ENCODE measurements at regions not wholly inside any gene's neighbourhood (a gene's known extent, or its start where the extent isn't known, plus 50 kb on each side); places are given as distances from the start of the nearest gene placed in this dataset.

- no peak for TF ChIP-seq CTCF (conservative IDR thresholded peaks at IDR 0.05; ENCODE audit: low read depth, low read length)
- Histone ChIP-seq H3K36me3 (ENCODE audit: insufficient read depth) (no peaks in the 10 kb centered on the region), H3K4me3 (IDR thresholded peaks at IDR 0.05; ENCODE audit: insufficient read depth, low read depth, low read length) (no peak overlapping the region), H3K4me1 (ENCODE audit: low read depth, poor library complexity, severe bottlenecking) (no peaks in the 10 kb centered on the region), H3K79me2 (ENCODE audit: insufficient read depth, low read depth) (no peaks in the 10 kb centered on the region), H3K9ac (no peak overlapping the region), H2AFZ (ENCODE audit: low read depth) (no peak overlapping the region), H3K4me2 (no peak overlapping the region), H3K27ac (no peak overlapping the region), H4K20me1 (ENCODE audit: insufficient read depth) (no peaks in the 10 kb centered on the region), H3K27me3 (ENCODE audit: insufficient read depth, low read depth) (no peaks in the 10 kb centered on the region)
Measured at GRCh38 chr2:104332731-104333130, 521.2 kb upstream of the POU3F3 start.

GRCh38 chr2:104337869-104338268 lies 516.0 kb upstream of the POU3F3 start:
- Histone ChIP-seq H3K27me3 (ENCODE audit: insufficient read depth, low read depth) (no peaks in the 10 kb centered on the region), H3K4me1 (ENCODE audit: low read depth, poor library complexity, severe bottlenecking) (no peaks in the 10 kb centered on the region), H2AFZ (ENCODE audit: low read depth) (no peak overlapping the region), H3K9ac (no peak overlapping the region), H3K27ac (no peak overlapping the region), H3K36me3 (ENCODE audit: insufficient read depth) (no peaks in the 10 kb centered on the region), H3K4me3 (IDR thresholded peaks at IDR 0.05; ENCODE audit: insufficient read depth, low read depth, low read length) (no peak overlapping the region), H3K79me2 (ENCODE audit: insufficient read depth, low read depth) (no peaks in the 10 kb centered on the region), H4K20me1 (ENCODE audit: insufficient read depth) (no peaks in the 10 kb centered on the region), H3K4me2 (no peak overlapping the region)
- no peak for TF ChIP-seq CTCF (conservative IDR thresholded peaks at IDR 0.05; ENCODE audit: low read depth, low read length)

- no peak for TF ChIP-seq CTCF (conservative IDR thresholded peaks at IDR 0.05; ENCODE audit: low read depth, low read length)
- Histone ChIP-seq H3K4me1 (ENCODE audit: low read depth, poor library complexity, severe bottlenecking) (no peaks in the 10 kb centered on the region), H3K27ac (no peak overlapping the region), H3K36me3 (ENCODE audit: insufficient read depth) (no peaks in the 10 kb centered on the region), H3K27me3 (ENCODE audit: insufficient read depth, low read depth) (no peaks in the 10 kb centered on the region), H3K4me3 (IDR thresholded peaks at IDR 0.05; ENCODE audit: insufficient read depth, low read depth, low read length) (no peak overlapping the region), H3K9ac (no peak overlapping the region), H4K20me1 (ENCODE audit: insufficient read depth) (no peaks in the 10 kb centered on the region), H2AFZ (ENCODE audit: low read depth) (no peak overlapping the region), H3K4me2 (no peak overlapping the region), H3K79me2 (ENCODE audit: insufficient read depth, low read depth) (no peaks in the 10 kb centered on the region)
Measured at GRCh38 chr2:104340162-104340561, 513.8 kb upstream of the POU3F3 start.

- no peak overlapping the region for H3K9ac ChIP-seq
- H3K36me3 ChIP-seq (ENCODE audit: insufficient read depth) = no peaks in the 10 kb centered on the region
- no peak overlapping the region for H2AFZ ChIP-seq (ENCODE audit: low read depth)
- no peaks in the 10 kb centered on the region for H3K79me2 ChIP-seq (ENCODE audit: insufficient read depth, low read depth)
- H3K4me1 ChIP-seq (ENCODE audit: low read depth, poor library complexity, severe bottlenecking) = no peaks in the 10 kb centered on the region
- H3K27me3 ChIP-seq (ENCODE audit: insufficient read depth, low read depth) = no peaks in the 10 kb centered on the region
- H3K27ac ChIP-seq = no peak overlapping the region
- H4K20me1 ChIP-seq (ENCODE audit: insufficient read depth) = no peaks in the 10 kb centered on the region
- TF ChIP-seq CTCF (conservative IDR thresholded peaks at IDR 0.05; ENCODE audit: low read depth, low read length) = no peak
- H3K4me3 ChIP-seq (IDR thresholded peaks at IDR 0.05; ENCODE audit: insufficient read depth, low read depth, low read length) = no peak overlapping the region
- no peak overlapping the region for H3K4me2 ChIP-seq
Measured at GRCh38 chr2:104340879-104341828, 512.8 kb upstream of the POU3F3 start.
